ENCODE measurements at regions not wholly inside any gene's neighbourhood (a gene's known extent, or its start where the extent isn't known, plus 50 kb on each side); places are given as distances from the start of the nearest gene placed in this dataset.

DNA sequence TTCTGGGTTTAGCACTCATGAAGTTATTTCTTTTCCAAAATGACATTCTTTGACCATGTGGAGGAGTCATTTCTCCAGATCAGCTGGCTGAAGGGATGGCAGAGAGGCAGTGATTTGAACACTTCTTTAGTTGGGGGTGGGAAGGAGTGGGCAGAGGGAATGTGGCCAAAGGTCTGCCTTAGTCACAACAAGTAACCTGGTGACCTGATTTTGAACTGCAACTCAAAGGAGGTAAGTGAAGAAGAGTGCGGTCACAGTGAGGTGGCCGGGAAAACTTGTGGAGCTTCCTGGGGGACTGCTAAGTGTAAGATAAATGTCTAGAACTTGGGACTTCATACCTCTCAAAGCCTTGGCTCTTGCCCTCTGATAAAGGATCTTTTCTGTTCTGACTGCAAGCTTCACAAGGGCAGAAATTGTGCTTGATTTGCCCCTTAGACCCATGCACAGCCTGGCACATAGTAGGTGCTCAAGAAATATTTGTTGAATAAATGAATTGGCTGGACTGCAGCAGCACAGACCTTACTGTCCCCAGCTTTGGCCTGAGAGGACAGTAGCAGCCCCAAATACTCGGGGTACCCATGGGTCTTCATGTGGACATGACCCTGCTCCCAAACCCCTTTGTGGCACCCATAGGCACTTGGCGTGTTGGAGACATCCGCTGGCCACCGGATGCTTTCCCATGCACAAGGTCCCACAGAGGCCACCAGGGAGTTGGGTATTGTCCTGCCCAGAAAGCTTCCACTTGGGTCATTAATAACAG is 99.0 kb upstream of the ALX4 start:
- H3K79me2 ChIP-seq (ENCODE audit: insufficient read depth, low read length) = no peaks in the 10 kb centered on the region
- peaks cover 6% of the 10 kb centered on the region for H3K27me3 ChIP-seq (ENCODE audit: insufficient read depth, low read length)
- no peak overlapping the region for H3K4me2 ChIP-seq (ENCODE audit: low read length)
- Mint-ChIP-seq H3K4me1 (ENCODE audit: low read depth, unreplicated experiment) (peaks cover 3% of the 10 kb centered on the region), H3K4me3 (ENCODE audit: unreplicated experiment) (no peak overlapping the region), H3K27ac (ENCODE audit: unreplicated experiment) (no peak overlapping the region), H3K9me3 (ENCODE audit: unreplicated experiment) (peaks cover 3% of the 10 kb centered on the region), H3K27me3 (ENCODE audit: low read depth, unreplicated experiment) (peaks cover 80% of the 10 kb centered on the region), H3K36me3 (ENCODE audit: low read depth, unreplicated experiment) (no peaks in the 10 kb centered on the region)
- no peaks in the 10 kb centered on the region for H4K20me1 ChIP-seq (ENCODE audit: insufficient read depth, low read length)
- no peaks in the 10 kb centered on the region for H3K36me3 ChIP-seq (ENCODE audit: insufficient read depth, low read length)
- no peak for FAIRE-seq
- H3K9me3 ChIP-seq (ENCODE audit: insufficient read depth, low read depth, low read length) = no peaks in the 10 kb centered on the region
- H3K27ac ChIP-seq (ENCODE audit: low read depth, low read length) = no peak overlapping the region
- H3K4me3 ChIP-seq (ENCODE audit: insufficient read depth, low read depth, low read length) = no peak overlapping the region
- H3K4me1 ChIP-seq (ENCODE audit: insufficient read depth, low read length) = no peaks in the 10 kb centered on the region
- TF ChIP-seq, protein P1, sequence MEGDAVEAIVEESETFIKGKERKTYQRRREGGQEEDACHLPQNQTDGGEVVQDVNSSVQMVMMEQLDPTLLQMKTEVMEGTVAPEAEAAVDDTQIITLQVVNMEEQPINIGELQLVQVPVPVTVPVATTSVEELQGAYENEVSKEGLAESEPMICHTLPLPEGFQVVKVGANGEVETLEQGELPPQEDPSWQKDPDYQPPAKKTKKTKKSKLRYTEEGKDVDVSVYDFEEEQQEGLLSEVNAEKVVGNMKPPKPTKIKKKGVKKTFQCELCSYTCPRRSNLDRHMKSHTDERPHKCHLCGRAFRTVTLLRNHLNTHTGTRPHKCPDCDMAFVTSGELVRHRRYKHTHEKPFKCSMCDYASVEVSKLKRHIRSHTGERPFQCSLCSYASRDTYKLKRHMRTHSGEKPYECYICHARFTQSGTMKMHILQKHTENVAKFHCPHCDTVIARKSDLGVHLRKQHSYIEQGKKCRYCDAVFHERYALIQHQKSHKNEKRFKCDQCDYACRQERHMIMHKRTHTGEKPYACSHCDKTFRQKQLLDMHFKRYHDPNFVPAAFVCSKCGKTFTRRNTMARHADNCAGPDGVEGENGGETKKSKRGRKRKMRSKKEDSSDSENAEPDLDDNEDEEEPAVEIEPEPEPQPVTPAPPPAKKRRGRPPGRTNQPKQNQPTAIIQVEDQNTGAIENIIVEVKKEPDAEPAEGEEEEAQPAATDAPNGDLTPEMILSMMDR (IDR thresholded peaks at IDR 0.05; ENCODE audit: insufficient read depth, low read depth, low read length) = no peak
- TF ChIP-seq EZH2 (IDR thresholded peaks at IDR 0.05; ENCODE audit: insufficient read depth, low read length) = no peak
- no peak for DNase-seq (ENCODE audit: low read depth)
- H3K9ac ChIP-seq (ENCODE audit: low read length) = no peak overlapping the region
- no peak overlapping the region for H2AFZ ChIP-seq (ENCODE audit: low read depth, low read length)

GRCh38 chr11:44409558-44410236 is 99.8 kb upstream of the ALX4 start:
- FAIRE-seq = no peak
- Mint-ChIP-seq H3K27ac (ENCODE audit: unreplicated experiment) (no peak overlapping the region), H3K36me3 (ENCODE audit: low read depth, unreplicated experiment) (no peaks in the 10 kb centered on the region), H3K9me3 (ENCODE audit: unreplicated experiment) (peaks cover 3% of the 10 kb centered on the region), H3K27me3 (ENCODE audit: low read depth, unreplicated experiment) (peaks cover 80% of the 10 kb centered on the region), H3K4me1 (ENCODE audit: low read depth, unreplicated experiment) (peaks cover 3% of the 10 kb centered on the region), H3K4me3 (ENCODE audit: unreplicated experiment) (no peak overlapping the region)
- Histone ChIP-seq H2AFZ (ENCODE audit: low read depth, low read length) (no peak overlapping the region), H4K20me1 (ENCODE audit: insufficient read depth, low read length) (no peaks in the 10 kb centered on the region), H3K36me3 (ENCODE audit: insufficient read depth, low read length) (no peaks in the 10 kb centered on the region), H3K4me3 (ENCODE audit: insufficient read depth, low read depth, low read length) (no peak overlapping the region), H3K79me2 (ENCODE audit: insufficient read depth, low read length) (no peaks in the 10 kb centered on the region), H3K4me1 (ENCODE audit: insufficient read depth, low read length) (no peaks in the 10 kb centered on the region), H3K27ac (ENCODE audit: low read depth, low read length) (no peak overlapping the region), H3K9me3 (ENCODE audit: insufficient read depth, low read depth, low read length) (no peaks in the 10 kb centered on the region), H3K9ac (ENCODE audit: low read length) (no peak overlapping the region), H3K4me2 (ENCODE audit: low read length) (no peak overlapping the region), H3K27me3 (ENCODE audit: insufficient read depth, low read length) (peaks cover 3% of the 10 kb centered on the region)
- TF ChIP-seq, protein P1 (IDR thresholded peaks at IDR 0.05; ENCODE audit: insufficient read depth, low read depth, low read length) = no peak
- TF ChIP-seq EZH2 (IDR thresholded peaks at IDR 0.05; ENCODE audit: insufficient read depth, low read length) = no peak
- DNase-seq (ENCODE audit: low read depth) = no peak

DNA sequence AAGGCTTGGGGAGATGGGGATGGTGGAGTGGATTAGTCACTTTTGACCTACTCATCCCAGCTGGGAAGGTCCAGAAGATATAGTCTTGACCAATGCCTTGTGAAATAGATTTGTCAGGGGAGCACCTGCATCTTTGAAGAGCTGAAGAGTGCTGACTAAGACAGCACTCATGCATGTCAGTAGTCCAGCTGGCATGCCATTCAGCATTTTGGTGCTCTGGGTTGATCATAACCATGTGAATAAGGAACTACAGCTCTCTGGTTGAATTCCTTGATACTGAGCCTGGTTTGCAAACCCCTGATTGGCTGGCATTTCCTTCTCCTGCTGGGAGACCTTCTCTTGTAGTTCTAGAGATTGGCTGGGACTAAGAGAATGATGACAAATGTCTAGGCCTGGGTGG is 106.8 kb upstream of the ALX4 start:
- no peaks in the 10 kb centered on the region for H4K20me1 ChIP-seq (ENCODE audit: insufficient read depth, low read length)
- Mint-ChIP-seq H3K36me3 (ENCODE audit: low read depth, unreplicated experiment) (peaks cover 5% of the 10 kb centered on the region), H3K4me1 (ENCODE audit: low read depth, unreplicated experiment) (no peaks in the 10 kb centered on the region), H3K27me3 (ENCODE audit: low read depth, unreplicated experiment) (peaks cover 82% of the 10 kb centered on the region), H3K9me3 (ENCODE audit: unreplicated experiment) (peaks cover 5% of the 10 kb centered on the region), H3K27ac (ENCODE audit: unreplicated experiment) (no peak overlapping the region), H3K4me3 (ENCODE audit: unreplicated experiment) (no peak overlapping the region)
- H3K79me2 ChIP-seq (ENCODE audit: insufficient read depth, low read length) = no peaks in the 10 kb centered on the region
- H3K4me2 ChIP-seq (ENCODE audit: low read length) = no peak overlapping the region
- H3K36me3 ChIP-seq (ENCODE audit: insufficient read depth, low read length) = no peaks in the 10 kb centered on the region
- TF ChIP-seq, protein P1 (IDR thresholded peaks at IDR 0.05; ENCODE audit: insufficient read depth, low read depth, low read length) = no peak
- no peak for TF ChIP-seq EZH2 (IDR thresholded peaks at IDR 0.05; ENCODE audit: insufficient read depth, low read length)
- no peaks in the 10 kb centered on the region for H3K9me3 ChIP-seq (ENCODE audit: insufficient read depth, low read depth, low read length)
- H3K27ac ChIP-seq (ENCODE audit: low read depth, low read length) = no peak overlapping the region
- H2AFZ ChIP-seq (ENCODE audit: low read depth, low read length) = no peak overlapping the region
- peaks cover 4% of the 10 kb centered on the region for H3K27me3 ChIP-seq (ENCODE audit: insufficient read depth, low read length)
- DNase-seq (ENCODE audit: low read depth) = no peak
- no peak overlapping the region for H3K4me3 ChIP-seq (ENCODE audit: insufficient read depth, low read depth, low read length)
- H3K4me1 ChIP-seq (ENCODE audit: insufficient read depth, low read length) = no peaks in the 10 kb centered on the region
- no peak overlapping the region for H3K9ac ChIP-seq (ENCODE audit: low read length)
- FAIRE-seq = no peak

Data from astrocyte (in vitro differentiated cells and primary cell).